PC-3 (cell line): ENCODE measurements at regions not wholly inside any gene's neighbourhood (a gene's known extent, or its start where the extent isn't known, plus 50 kb on each side); places are given as distances from the start of the nearest gene placed in this dataset.

ENCODE experiments used
- EZH2 ChIP-seq: fragments of 300-600 bp; sonication (generic); IDR thresholded peaks from one replicate; pipeline ENCODE4 v1.6.1; 2017; ENCODE audit warnings: antibody characterized with exemption, mild to moderate bottlenecking, low read length; ENCODE audit not compliant: unreplicated experiment
- TF ChIP-seq, protein P1 (sequence below): fragments of 300-600 bp; sonication (generic); conservative IDR thresholded peaks from 2 replicates; pipeline ENCODE4 v1.5.1; 2017; ENCODE audit warnings: antibody characterized with exemption, low read depth, mild to moderate bottlenecking, low read length

DNA sequence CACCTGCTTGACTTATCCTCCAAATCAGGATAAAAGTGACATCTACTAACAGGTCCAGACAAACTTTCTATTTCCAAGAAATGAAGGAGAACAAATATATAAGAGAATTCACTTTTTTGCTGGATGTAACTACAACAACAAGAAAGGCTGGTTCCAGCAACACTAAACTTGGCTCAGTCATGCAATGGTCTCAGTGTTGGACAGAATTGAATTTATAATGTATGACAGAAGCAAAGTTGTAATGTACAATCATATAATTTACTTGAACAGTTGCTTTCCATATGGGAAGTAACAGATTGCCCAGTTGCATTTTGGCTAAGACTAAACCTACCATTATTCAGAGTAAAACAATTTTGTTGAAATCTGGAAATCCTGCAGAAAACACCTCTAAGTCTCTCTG is 183.3 kb upstream of the INTU start:
- TF ChIP-seq, protein P1, sequence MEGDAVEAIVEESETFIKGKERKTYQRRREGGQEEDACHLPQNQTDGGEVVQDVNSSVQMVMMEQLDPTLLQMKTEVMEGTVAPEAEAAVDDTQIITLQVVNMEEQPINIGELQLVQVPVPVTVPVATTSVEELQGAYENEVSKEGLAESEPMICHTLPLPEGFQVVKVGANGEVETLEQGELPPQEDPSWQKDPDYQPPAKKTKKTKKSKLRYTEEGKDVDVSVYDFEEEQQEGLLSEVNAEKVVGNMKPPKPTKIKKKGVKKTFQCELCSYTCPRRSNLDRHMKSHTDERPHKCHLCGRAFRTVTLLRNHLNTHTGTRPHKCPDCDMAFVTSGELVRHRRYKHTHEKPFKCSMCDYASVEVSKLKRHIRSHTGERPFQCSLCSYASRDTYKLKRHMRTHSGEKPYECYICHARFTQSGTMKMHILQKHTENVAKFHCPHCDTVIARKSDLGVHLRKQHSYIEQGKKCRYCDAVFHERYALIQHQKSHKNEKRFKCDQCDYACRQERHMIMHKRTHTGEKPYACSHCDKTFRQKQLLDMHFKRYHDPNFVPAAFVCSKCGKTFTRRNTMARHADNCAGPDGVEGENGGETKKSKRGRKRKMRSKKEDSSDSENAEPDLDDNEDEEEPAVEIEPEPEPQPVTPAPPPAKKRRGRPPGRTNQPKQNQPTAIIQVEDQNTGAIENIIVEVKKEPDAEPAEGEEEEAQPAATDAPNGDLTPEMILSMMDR, result no peak
- TF ChIP-seq EZH2, result no peak
